ENCODE measurements at regions not wholly inside any gene's neighbourhood (a gene's known extent, or its start where the extent isn't known, plus 50 kb on each side); places are given as distances from the start of the nearest gene placed in this dataset.
"Not testable (repeated sequence)": the region's sequence is repeated elsewhere in the genome, so short reads cannot be mapped to it uniquely, and the experiment has no call there.

DNA sequence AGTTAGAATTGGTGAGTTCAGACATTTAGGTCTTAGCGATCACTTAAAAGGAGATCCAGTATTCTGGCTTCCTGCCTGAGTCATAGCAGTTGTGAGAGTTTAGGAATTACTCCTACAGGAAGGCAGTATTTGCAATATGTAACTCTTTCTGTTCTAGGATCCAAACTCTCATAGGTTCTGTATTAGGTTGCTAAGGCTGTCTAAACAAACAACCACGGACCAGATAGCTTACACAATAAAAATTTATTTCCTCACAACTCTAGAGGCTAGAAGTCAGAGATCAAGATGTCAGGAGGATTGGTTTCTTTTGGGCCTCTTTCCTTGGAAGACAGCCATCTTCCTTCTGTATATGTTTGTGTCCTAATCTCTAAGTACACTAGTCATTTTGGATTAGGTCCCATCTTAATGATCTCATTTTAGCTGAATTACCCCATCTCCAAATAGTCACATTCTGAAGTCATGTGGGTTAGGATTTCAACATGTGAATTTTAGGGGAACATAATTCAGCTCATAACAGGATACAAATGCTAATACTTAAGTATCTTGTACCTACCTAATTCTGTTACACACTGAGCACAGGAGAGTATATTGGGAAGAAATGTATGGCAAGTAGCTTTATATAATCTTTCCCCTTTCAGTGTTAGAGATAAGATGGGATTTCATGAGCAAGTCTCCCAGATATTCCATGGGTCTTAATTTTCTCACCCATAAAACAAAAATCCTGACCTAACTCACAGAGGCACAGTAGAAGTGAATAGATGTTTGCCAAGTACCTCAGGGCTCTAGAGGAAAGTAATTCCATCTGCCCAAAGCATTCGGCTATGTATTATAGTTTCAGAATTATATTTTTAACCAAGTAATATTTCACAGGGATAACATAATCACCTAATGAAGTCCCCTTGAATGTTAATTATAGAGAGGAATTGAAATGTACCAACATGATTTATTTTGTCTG lies 144.4 kb downstream of the PTBP2 start:
- intact Hi-C loops (cut with micrococcal nuclease) = no loop called here

DNA sequence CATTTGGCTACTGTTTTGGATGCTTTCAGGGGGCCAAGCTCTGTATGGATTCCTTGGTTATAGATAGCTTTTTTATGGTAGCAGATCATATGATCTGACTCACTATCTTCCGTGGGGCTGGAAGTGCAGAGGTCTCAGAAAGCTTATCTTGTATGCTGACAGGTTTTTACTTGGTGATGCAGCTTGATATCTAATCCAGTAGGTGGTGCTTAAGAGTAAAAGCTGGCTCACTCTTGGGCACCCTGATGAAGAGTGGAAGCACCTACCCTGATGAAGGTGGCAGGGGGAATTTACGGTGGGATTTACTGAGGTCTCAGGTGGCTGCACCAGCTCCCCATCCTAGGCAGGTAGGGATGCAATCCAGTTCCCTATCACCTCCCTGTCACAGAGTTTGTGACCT lies 151.2 kb downstream of the PTBP2 start:
- intact Hi-C loops (cut with micrococcal nuclease) = no loop called here

DNA sequence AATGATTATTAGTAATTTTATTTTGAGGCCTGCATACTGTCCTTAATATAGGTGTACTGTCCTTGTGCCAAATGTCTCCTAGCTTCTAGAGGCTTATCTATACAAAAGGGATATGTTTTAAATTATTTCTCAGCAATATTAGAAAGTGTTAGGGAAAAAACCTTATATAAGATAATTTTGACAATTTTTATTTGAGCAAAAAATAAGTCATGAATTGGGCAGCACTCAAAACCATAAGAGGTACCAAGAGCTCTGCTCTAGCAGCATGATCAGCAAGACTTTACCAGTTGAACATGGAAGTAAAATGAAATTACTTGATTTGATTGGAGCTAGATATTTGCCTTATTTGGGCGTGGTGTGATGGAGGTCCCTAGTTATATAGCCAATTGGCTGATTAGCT lies 157.1 kb downstream of the PTBP2 start:
- intact Hi-C loops (cut with micrococcal nuclease) = no loop called here

DNA sequence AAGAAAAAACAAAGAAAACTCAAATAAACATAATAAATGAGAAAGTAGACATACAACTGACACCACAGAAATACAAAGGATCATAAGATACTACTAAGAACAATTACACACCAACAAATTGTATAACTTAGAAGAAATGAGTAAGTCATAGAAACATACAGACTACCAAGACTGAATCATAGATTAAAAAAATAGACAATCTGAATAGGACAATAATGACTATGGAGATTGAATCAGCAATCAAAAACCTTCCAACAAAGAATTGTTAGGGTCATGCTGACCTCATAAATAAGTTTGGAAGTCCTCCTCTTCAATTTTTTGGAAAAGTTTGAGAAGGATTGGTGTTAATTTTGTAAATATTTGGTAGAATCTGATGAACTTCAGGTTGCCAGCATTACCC lies 159.0 kb downstream of the PTBP2 start:
- intact Hi-C loops (cut with micrococcal nuclease) = no loop called here

DNA sequence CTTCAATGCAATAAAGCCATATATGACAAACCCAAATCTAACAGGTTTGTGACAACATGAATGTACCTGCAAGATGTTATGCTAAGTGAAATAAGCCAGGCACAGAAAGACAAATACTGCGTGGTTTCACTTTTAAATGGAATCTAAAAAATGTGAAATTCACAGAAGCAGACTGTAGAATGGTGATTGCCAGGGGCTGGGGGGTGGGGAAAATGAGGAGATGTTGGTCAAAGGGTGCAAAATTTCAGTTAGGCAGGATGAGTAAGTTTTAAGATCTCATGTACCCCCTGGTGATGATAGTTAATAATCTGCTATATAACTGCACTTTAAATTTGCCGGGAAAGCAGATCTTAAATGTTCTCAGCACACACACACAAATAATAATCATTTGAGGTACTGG lies 160.5 kb downstream of the PTBP2 start:
- intact Hi-C loops (cut with micrococcal nuclease) = no loop called here

DNA sequence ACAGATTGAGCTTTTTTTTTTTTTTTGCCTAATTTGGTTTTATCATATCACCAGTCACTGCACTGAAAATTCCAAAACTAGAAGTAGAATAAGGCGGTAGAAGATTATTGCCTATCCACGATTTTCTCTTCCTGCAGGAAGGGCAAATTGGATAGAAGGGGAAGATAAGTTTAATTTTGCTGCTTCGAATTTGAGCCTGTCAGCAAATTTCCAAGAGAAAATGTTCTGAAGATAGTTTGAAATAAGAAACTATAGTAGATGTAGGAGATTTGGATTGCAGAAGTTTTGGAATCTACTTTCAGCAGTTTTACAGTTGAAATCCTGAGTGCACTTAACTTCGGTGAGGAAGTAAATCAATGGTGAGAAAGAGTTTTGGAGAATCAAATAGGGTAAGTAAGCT lies 164.9 kb downstream of the PTBP2 start:
- intact Hi-C loops (cut with micrococcal nuclease) = no loop called here

DNA sequence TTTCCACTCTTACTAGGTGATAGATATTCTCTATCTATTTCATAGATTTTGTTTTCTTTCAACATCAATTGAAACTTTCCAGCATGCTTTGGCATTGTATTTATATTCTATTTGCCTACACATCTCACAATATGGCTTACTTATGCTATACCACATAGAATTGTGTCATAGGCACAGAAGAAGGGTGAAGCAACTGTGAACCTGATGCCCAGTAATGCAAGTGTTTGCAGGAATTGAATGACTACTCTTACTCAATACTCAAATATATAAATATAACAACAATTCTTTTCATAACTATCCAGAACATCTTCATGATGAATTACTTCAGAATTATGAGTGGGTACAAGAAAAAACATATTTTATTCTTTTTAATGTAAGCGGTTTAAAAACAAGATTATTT lies 165.9 kb downstream of the PTBP2 start:
- intact Hi-C loops (cut with micrococcal nuclease) = no loop called here

DNA sequence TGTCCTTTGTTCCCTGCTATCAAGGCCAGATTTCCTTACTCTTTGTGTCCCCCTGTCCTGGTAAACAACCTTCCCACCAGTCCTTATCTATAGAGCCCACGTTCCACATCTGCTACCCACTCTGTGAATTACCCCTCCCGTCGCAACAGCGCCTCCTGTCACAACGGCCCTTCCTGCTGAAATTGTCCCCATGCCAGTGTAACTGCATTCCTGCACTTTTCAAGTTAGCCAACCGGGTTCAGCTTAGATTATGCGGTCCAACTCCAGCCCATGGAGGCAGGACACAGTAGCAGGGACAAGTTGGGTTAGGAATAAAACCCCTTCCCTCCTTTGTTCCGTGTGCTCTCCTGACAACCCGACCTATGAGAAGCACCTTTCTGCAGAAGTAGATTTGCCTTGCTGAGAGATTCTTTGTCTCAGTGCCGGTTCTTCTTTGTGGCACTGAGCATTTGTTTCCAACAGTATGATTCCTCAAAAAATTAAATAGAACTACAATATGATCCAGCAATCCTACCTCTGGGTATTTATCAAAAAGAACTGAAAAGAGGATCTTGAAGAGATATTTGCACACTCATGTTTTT lies 180.3 kb downstream of the PTBP2 start:
- intact Hi-C loops (cut with micrococcal nuclease) = no loop called here

DNA sequence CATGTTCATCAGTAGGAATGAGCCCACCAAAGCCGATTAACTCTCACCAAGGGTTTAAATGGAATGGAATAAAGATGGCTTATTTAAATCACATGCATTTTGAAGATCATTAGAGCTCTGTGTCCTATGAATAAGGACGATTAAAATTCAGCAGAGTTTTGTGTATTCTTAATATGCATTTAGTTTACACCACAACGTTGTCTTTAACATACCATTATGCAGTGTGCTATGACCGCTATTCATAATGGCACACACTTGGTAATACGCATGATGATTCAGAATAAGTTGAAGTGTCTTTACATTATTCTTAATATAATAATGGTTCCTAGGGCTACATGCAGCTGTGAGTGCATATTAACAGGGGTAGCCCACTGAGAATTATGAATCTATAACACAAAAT lies 190.7 kb downstream of the PTBP2 start:
- intact Hi-C loops (cut with micrococcal nuclease) = no loop called here

DNA sequence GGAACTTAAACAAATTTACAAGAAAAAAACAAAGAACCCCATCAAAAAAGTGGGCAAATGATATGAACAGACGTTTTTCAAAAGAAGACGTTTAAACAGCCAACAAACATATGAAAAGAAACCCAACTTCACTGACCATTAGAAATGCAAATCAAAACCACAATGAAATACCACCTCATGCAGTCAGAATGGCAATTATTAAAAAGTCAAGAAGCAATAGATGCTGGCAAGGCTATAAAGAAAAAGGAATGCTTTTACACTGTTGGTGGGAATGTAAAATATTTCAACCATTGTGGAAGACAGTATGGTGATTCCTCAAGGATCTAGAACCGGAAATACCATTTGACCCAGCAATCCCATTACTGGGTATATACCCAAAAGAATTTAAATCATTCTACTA lies 194.1 kb downstream of the PTBP2 start:
- intact Hi-C loops (cut with micrococcal nuclease) = not testable (repeated sequence)

DNA sequence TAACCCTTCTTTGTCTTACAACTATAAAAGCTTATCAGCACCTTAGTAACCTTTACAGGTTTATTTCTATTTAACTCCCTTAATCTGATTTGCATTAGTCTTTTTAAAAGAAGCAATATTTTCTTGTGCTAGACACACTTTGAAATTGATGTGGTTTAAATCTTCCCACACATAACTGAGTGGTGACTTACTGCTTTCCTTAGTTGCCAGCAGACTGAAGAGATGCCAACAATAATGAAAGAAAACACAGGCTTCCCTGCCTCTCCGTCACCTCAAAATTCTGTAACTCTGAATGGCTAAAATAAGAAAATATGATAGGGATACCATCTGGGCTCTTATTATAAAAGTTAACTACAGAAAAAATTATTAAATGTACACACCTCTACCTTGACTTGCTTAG lies 196.8 kb downstream of the PTBP2 start:
- intact Hi-C loops (cut with micrococcal nuclease) = no loop called here

DNA sequence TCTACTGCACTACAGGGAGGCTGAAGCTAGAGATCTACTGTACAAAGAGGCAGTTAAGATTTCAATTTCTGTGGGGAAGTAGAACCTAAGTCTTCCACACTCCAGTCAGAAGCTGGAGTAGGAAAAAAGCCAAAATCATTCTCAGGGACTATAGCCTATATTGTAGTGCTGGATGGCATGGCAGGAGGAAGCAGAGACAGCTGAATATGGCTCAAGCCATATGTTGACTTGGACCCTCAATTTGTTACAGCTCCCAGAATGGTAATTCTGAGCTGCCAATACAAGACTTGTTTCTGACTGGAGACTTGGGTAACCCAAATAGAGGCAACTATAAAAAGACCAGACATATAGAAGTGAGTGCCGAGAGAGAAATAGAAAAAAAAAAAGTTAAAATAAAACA lies 200.6 kb downstream of the PTBP2 start:
- intact Hi-C loops (cut with micrococcal nuclease) = no loop called here

DNA sequence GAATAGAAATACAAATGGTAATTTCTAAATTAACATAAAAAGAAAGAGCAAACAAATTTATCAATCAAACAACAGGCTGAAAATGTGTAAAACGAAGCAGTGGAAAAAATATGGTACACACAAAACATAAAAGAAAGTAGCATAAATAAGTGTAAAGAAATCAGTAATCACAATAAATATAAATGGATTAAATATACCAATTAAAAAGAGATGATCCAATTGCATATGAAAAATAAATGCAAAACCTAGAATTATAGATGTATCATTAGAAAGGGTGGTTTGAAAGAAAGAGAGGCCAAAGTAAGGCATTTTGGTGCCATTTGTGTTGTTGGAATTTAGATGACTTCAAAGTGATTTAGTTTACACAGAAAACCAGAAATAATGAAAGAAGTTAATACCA lies 202.2 kb downstream of the PTBP2 start:
- intact Hi-C loops (cut with micrococcal nuclease) = no loop called here

DNA sequence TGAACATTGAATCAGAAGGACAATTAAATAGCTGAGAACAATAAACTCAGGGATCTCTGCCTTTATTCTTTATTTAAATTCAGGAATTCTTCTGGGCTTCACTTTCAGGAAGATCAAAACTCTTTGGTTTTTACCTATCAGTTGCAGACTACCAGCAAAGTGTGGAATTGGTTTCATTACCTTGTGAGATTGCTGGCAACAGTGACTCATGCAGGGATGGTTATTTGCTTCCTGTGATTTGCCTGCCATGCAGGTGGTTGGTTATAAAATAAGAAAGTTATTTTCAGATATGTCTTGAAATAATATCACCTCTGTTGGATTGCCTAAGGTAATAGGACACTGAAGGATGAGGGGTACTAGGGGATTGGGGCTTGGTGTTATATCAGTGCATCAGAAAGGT lies 204.6 kb downstream of the PTBP2 start:
- intact Hi-C loops (cut with micrococcal nuclease) = no loop called here

DNA sequence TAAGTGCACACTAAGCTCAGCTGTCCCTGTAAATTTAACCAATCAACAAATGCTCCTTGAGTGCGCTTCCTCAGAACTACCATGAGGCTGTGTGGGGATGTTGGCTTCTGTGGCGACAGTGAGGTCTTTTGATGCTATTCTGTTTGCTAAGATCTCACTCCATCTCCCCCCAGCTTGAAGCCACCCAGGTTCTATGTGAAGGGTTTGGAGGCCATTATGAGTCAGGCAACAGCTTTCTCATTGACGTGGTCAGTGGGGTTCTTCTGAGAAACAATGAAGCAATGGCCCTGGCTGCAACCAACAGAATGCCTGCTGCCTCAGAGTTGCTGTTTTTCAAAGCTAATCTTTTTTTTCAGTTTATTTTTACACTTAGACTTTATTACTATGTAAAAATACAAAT lies 205.5 kb downstream of the PTBP2 start:
- intact Hi-C loops (cut with micrococcal nuclease) = no loop called here

DNA sequence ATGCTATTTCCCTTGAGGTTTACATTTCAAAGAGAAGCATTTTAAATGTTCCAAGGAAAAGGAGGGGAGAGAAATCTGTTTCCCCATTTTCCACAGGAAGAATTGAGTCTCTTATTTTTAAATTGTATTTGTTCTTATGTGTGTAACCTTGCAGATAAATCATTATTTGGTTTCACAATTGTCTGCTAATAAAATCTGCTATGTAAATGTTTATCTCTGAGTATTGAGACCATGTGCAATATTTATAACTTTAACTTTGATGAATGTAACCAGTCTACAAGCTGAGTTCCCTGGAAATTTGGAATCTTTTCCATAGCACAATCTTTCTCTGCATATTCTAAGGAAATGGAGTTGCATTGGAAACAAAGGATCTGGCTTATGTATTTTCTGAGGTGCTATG lies 209.6 kb downstream of the PTBP2 start:
- intact Hi-C loops (cut with micrococcal nuclease) = no loop called here

DNA sequence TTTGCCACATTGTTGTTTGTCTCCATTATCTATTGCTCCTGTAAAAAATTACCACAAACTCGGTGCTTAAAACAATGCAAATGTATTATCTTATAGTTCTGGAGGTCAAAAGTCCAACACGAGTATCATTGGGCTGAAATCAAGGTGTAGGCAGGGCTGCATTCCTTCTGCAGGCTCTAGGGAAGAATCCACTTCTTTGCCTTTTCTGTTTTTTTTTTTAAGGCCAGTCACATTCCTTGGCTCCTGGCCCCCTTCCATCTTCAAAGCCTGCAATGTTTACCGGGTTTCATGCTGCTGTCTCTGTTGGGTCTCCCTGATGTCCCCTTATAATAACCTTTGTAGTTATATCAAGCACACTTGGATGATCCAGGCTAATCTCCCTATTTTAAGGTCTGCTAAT lies 212.7 kb downstream of the PTBP2 start:
- intact Hi-C loops (cut with micrococcal nuclease) = no loop called here

DNA sequence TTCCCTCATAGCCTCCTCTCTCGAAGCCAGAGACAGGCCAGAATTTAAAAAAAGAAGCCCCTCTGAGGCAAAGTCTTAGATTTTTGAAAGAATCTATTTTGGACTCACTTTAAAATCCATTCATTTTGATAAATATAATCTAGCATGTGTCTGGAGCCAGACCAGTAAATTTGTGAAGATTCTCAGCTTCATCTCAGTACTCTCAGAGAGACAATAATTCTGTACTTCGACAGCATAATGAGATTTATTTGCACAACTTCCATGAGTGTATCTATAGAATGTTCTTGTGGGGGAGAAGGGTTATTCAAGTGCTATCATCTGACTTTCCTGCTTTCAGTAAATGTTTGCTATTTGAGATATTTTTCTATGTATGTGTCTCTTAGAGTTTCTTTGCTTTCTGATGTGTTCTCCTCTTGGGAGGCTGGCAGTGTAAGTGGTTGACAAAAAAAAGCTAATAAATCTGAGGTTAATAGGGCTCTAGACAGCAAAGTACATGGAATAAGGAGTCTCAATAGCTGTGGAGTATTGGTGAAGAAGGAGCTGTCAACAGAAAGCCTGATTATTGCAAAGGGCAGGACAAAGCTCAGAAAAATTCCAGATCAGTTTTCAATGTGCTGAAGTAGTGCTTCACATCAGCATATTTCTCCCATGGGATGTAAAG lies 223.0 kb downstream of the PTBP2 start:
- intact Hi-C loops (cut with micrococcal nuclease) = no loop called here

DNA sequence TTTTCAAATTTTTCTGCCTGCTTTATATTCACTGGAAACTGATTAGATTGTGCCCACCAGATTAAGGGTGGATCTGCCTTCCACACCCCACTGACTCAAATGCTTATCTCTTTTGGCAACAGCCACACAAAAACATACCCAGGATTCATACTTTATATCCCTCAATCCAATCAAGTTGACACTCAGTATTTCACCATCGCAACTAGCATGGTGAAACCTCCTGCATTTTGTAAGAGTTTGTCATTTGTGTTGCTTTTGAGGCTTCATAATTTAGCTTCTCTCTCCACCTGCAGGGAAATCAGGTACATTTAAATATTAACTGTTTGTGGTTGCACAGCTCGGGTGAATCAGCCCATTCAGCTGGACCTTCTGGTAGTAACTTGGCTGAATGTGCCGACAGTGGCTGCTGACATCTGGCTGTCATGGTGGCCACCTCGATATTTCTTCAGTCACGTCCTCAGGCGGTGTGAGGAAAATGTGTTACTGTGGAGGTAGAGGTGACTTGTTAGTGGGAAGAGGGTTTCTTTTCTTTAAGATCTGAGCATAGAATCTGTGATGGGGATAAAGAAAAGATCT lies 224.0 kb downstream of the PTBP2 start:
- intact Hi-C loops (cut with micrococcal nuclease) = no loop called here

DNA sequence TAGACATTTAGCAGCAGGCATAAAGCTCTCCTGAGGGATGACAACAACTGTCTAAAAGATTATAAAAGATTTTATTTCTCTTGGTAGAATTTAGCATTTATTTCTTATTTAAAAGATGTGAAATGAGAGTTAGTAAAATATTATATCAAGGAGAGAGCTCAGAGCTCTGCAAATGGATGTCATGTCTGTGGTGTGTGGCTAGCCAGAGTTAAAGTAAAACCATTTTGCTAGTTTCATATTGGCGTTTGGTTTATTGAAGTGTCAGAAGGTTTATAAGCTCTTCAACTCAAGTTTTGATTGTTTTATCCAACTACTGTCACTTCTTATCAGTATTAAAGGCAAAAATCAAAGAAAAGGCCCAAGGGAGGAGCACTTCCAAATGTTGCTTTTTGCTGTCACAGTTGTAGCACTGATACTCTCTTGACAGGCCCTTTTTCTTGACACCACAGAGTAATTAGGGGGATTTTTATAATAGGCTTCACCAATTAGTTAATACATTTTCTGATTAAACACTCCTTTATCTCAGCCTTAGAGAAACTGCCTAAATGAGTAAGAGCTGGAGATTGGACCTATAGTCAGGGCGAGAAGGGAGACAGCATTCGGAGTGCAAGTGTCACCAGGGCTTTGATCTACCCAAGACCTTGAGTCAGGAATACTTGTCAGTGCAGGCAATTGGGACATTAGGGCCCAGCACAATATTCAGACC lies 233.9 kb downstream of the PTBP2 start:
- intact Hi-C loops (cut with micrococcal nuclease) = no loop called here

DNA sequence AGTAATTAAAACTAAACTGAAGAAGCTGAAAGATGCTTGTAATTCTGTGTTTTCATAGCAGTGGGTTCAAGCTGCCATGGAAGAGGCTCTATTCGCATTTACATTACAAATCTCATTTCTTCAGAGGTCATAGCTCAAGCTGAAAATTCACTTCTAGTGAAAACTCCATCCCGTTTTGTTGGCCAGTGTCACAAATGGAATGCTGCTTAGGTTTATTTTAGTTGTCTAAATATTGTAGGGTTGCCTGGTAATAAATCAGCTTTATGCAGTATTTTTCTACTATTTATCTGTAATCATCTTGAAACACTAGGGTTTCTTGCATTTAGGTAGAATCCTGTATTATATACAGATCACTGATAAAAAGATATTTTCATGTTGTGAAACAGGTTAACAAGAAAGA lies 240.6 kb downstream of the PTBP2 start:
- intact Hi-C loops (cut with micrococcal nuclease) = no loop called here
